ENCODE measurements at regions not wholly inside any gene's neighbourhood (a gene's known extent, or its start where the extent isn't known, plus 50 kb on each side); places are given as distances from the start of the nearest gene placed in this dataset.
"Not testable (repeated sequence)": the region's sequence is repeated elsewhere in the genome, so short reads cannot be mapped to it uniquely, and the experiment has no call there.

- H3K4me3 Mint-ChIP-seq; POLR2A ChIA-PET; H3K27me3 Mint-ChIP-seq; H3K36me3 Mint-ChIP-seq (ENCODE audit: low read depth); intact Hi-C loops (cut with DNase I, micrococcal nuclease); DNase-seq; H3K27ac Mint-ChIP-seq; H3K4me1 Mint-ChIP-seq; H3K9me3 Mint-ChIP-seq (ENCODE audit: low read depth); ATAC-seq; CTCF ChIA-PET: not testable (repeated sequence)
These were observed 96.0 kb downstream of the PROP1 start for GRCh38 chr5:177900066-177900465.

GRCh38 chr5:177894681-177895453 lies 101.2 kb downstream of the PROP1 start:
- CTCF ChIA-PET; H3K36me3 Mint-ChIP-seq (ENCODE audit: low read depth); H3K4me1 Mint-ChIP-seq; POLR2A ChIA-PET; DNase-seq; H3K4me3 Mint-ChIP-seq; ATAC-seq; H3K27me3 Mint-ChIP-seq; H3K9me3 Mint-ChIP-seq (ENCODE audit: low read depth); intact Hi-C loops (cut with DNase I, micrococcal nuclease); H3K27ac Mint-ChIP-seq: not testable (repeated sequence)

GRCh38 chr5:177892357-177892665 lies 103.7 kb downstream of the PROP1 start:
- CTCF ChIA-PET; H3K27me3 Mint-ChIP-seq; H3K27ac Mint-ChIP-seq; H3K9me3 Mint-ChIP-seq (ENCODE audit: low read depth); ATAC-seq; H3K36me3 Mint-ChIP-seq (ENCODE audit: low read depth); H3K4me3 Mint-ChIP-seq; intact Hi-C loops (cut with DNase I, micrococcal nuclease); H3K4me1 Mint-ChIP-seq; DNase-seq; POLR2A ChIA-PET: not testable (repeated sequence)

DNA sequence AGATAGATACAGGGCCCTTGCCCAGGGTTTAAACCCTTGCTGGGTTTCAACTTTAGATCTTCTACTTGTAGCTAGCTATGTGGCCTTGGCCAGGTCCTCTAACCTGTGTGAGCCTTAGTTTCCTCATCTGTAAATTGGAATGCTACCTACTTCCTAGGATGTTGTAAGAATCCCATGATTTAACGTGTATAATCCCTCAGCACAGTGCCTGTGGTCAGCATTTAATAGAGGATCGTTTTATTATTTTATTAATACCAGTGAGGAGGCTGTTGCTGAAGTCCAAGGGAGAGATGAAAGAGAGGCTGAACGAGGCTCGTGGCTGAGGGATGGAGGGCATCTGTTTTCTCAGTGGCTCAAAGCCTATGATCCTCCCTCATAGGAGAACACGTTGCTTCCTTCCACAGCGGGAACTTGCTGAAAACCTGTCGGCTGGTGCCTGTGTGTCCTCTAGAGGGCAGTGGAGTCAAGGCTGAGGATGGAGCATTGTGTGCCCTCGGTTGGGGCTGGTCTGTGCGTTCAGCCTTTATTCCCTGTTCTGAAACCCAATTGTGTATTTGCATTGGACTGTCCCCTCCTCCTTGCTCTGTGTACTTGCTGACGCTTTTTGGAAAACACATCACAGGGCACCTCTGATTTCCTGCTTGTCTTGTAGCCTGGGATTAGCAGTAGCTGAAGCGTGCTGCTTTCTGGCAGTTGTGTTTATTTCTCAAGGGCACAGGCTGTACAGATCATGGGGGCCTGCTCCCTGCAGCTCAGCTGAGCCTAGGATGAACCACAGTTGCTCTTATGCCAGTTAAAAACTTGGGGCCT lies 104.3 kb downstream of the PROP1 start:
- H3K9me3 Mint-ChIP-seq (ENCODE audit: low read depth); H3K4me1 Mint-ChIP-seq; H3K36me3 Mint-ChIP-seq (ENCODE audit: low read depth); POLR2A ChIA-PET; H3K27me3 Mint-ChIP-seq; intact Hi-C loops (cut with DNase I, micrococcal nuclease); CTCF ChIA-PET; H3K27ac Mint-ChIP-seq; H3K4me3 Mint-ChIP-seq: not testable (repeated sequence)
- ATAC-seq (peak; percentile 99), DNase-seq (peak; percentile 38)

DNA sequence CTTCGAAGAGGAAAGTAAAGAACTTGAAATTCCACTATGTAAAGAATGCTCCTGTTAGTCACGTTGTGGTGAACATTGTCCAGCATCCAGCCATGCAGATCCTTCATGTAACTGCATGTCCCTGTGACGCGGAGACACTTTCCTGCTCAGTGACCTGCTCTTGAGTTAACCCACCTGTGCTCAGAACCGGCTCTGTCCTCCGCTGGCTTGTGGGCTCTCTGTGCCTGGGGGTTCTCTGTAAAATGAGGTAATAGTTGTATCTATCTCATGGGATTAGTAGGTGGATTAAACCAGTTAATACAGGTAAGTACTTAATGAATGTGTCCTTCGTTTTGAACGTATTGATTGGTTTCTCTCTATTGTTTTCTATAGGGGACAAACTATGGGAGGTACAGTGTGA lies 100.6 kb upstream of the FAM153A start:
- H3K4me1 Mint-ChIP-seq; H3K36me3 Mint-ChIP-seq (ENCODE audit: low read depth); CTCF ChIA-PET; intact Hi-C loops (cut with DNase I, micrococcal nuclease); H3K4me3 Mint-ChIP-seq; H3K9me3 Mint-ChIP-seq (ENCODE audit: low read depth); H3K27me3 Mint-ChIP-seq; DNase-seq; POLR2A ChIA-PET; ATAC-seq; H3K27ac Mint-ChIP-seq: not testable (repeated sequence)

DNA sequence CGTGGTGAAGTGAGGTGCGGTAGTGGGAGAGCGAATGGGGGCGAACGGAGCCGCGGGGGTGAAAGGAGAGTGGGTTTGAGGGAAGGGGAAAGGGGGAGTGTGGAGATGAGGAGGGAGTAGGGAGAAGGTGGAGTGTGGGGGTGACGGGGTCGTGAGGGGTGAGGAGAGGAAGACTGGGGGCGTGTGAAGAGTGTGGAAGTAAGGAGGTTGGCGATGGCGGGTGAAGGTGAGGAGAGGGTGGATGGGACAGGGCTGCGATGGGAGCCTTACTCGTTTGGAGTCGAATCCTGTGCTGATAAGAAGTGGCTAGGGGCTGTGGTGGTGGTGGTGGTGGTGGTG lies 93.2 kb upstream of the FAM153A start:
- POLR2A ChIA-PET; CTCF ChIA-PET; H3K9me3 Mint-ChIP-seq (ENCODE audit: low read depth); H3K27me3 Mint-ChIP-seq; intact Hi-C loops (cut with DNase I, micrococcal nuclease); H3K4me1 Mint-ChIP-seq; H3K36me3 Mint-ChIP-seq (ENCODE audit: low read depth): not testable (repeated sequence)
- peak; percentile 17 for ATAC-seq
- peak; percentile 12 for DNase-seq
- Mint-ChIP-seq H3K4me3 (peak overlapping the region; percentile 75), H3K27ac (peak overlapping the region; percentile 37)

GRCh38 chr5:177875013-177875899 lies 92.6 kb upstream of the FAM153A start:
- Mint-ChIP-seq H3K27ac (peak overlapping the region; percentile 37), H3K4me3 (peak overlapping the region; percentile 75)
- peak; percentile 53 for DNase-seq
- intact Hi-C loops (cut with DNase I, micrococcal nuclease); H3K9me3 Mint-ChIP-seq (ENCODE audit: low read depth); POLR2A ChIA-PET; H3K27me3 Mint-ChIP-seq; H3K4me1 Mint-ChIP-seq; CTCF ChIA-PET; H3K36me3 Mint-ChIP-seq (ENCODE audit: low read depth): not testable (repeated sequence)
- peak; percentile 88 for ATAC-seq

GRCh38 chr5:177863822-177864446 lies 81.2 kb upstream of the FAM153A start:
- ATAC-seq; H3K4me1 Mint-ChIP-seq; H3K4me3 Mint-ChIP-seq; H3K36me3 Mint-ChIP-seq (ENCODE audit: low read depth); DNase-seq; POLR2A ChIA-PET; H3K27me3 Mint-ChIP-seq; H3K9me3 Mint-ChIP-seq (ENCODE audit: low read depth); intact Hi-C loops (cut with DNase I, micrococcal nuclease); H3K27ac Mint-ChIP-seq; CTCF ChIA-PET: not testable (repeated sequence)

DNA sequence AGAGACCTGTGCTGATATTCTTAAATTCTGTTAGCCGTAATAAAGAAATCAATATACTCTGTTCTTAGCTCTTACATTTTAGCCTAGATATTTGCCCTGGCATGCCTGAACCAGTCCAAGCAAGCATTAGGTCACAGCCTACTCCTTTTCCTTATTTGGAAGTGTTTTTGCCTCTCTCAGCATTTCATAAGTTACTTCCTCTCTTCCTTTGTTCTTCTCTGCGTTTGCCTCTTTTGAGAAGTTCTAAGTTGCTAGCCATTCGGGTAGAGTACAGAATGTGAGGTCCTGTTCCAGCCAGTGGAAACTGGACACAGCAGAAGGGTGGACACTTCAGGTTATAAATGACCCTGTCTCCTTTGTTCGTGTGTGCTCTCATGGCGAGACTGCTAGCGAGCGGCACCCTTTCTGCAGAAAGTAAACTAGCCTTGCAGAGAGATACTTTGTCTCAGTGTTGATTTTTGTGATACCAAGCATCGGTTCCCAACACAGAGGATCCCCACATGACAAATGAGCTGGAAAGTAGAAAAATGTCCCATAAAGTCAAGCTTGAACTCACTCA lies 75.0 kb upstream of the FAM153A start:
- intact Hi-C loops (cut with DNase I, micrococcal nuclease); CTCF ChIA-PET; H3K36me3 Mint-ChIP-seq (ENCODE audit: low read depth); H3K4me1 Mint-ChIP-seq; H3K4me3 Mint-ChIP-seq; POLR2A ChIA-PET; ATAC-seq; H3K27ac Mint-ChIP-seq; H3K9me3 Mint-ChIP-seq (ENCODE audit: low read depth); H3K27me3 Mint-ChIP-seq; DNase-seq: not testable (repeated sequence)

DNA sequence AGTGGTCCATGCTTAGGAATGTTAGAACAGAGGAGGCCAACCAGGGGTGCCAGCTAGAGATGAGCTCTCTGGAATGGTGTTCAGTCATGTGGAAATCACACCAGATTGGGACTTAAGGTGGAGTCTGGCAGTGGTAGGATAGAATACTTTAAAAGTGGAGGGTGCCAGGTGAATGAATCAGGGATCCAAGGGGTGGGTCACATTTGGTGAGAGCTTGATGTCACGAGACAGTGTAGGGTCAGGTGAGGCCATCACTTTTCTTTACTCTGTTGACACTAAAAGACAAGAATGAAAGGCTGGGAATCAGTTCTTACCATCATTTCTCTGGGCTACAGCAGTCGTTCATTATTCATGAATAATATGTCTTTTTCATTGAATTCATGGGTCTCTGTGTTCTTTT lies 73.8 kb upstream of the FAM153A start:
- ATAC-seq; H3K27ac Mint-ChIP-seq; H3K9me3 Mint-ChIP-seq (ENCODE audit: low read depth); intact Hi-C loops (cut with DNase I, micrococcal nuclease); POLR2A ChIA-PET; H3K36me3 Mint-ChIP-seq (ENCODE audit: low read depth); DNase-seq; H3K4me3 Mint-ChIP-seq; CTCF ChIA-PET; H3K27me3 Mint-ChIP-seq; H3K4me1 Mint-ChIP-seq: not testable (repeated sequence)

DNA sequence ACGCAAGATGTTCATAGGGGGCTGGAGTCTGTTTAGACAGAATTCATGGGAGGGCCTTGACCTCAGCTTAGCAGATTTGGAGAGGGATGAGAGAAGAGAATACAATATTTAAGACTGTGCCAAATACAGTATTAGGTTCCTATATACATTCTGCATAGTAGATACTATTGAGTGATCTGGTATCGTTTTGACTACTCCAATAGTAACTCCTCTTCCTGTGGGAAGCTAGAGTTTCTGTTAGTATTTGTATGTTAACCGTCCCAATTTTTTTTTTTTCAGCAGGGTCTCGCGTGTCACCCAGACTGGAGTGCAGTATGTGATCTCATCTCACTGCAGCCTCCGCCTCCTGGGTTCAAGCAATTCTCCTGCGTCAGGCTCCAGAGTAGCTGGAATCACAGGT lies 65.2 kb upstream of the FAM153A start:
- H3K27ac Mint-ChIP-seq; H3K9me3 Mint-ChIP-seq (ENCODE audit: low read depth); H3K36me3 Mint-ChIP-seq (ENCODE audit: low read depth); intact Hi-C loops (cut with DNase I, micrococcal nuclease); H3K4me3 Mint-ChIP-seq; H3K27me3 Mint-ChIP-seq; DNase-seq; POLR2A ChIA-PET; H3K4me1 Mint-ChIP-seq; CTCF ChIA-PET: not testable (repeated sequence)
- ATAC-seq: peak; percentile 59
